ENCODE measurements at regions not wholly inside any gene's neighbourhood (a gene's known extent, or its start where the extent isn't known, plus 50 kb on each side); places are given as distances from the start of the nearest gene placed in this dataset.

DNA sequence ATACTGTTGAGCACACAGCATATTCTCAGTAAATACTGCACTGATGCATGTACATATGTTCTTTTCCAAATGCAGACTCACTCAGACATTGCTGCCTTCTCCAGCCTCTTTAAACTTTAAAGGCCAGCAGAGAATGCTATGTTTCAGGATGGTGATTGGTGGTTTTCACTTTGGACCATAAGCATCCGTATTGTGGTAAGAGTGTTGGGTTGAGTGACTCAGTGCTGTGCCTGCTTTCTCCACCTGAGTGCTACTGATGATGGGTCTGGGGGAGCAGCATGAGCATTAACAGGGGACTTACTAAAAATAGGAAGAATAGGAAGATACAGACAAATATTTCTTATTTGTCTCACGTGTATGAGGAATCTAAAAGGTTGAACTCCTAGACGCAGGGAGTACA is 56.3 kb upstream of the ZNF92 start:
- H3K9me3 Mint-ChIP-seq = no peaks in the 10 kb centered on the region
- no peak overlapping the region for H3K4me3 Mint-ChIP-seq
- peaks cover 21% of the 10 kb centered on the region for H3K36me3 Mint-ChIP-seq (ENCODE audit: low read depth)
- H3K27me3 Mint-ChIP-seq (ENCODE audit: low read depth, poor library complexity) = peaks cover 2% of the 10 kb centered on the region
- TF ChIP-seq, protein P1, sequence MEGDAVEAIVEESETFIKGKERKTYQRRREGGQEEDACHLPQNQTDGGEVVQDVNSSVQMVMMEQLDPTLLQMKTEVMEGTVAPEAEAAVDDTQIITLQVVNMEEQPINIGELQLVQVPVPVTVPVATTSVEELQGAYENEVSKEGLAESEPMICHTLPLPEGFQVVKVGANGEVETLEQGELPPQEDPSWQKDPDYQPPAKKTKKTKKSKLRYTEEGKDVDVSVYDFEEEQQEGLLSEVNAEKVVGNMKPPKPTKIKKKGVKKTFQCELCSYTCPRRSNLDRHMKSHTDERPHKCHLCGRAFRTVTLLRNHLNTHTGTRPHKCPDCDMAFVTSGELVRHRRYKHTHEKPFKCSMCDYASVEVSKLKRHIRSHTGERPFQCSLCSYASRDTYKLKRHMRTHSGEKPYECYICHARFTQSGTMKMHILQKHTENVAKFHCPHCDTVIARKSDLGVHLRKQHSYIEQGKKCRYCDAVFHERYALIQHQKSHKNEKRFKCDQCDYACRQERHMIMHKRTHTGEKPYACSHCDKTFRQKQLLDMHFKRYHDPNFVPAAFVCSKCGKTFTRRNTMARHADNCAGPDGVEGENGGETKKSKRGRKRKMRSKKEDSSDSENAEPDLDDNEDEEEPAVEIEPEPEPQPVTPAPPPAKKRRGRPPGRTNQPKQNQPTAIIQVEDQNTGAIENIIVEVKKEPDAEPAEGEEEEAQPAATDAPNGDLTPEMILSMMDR (IDR thresholded peaks at IDR 0.05) = no peak
- no peak for DNase-seq
- no peak overlapping the region for H3K27ac Mint-ChIP-seq
- no peaks in the 10 kb centered on the region for H3K4me1 Mint-ChIP-seq

- no peaks in the 10 kb centered on the region for H3K27me3 Mint-ChIP-seq (ENCODE audit: low read depth, poor library complexity)
- H3K9me3 Mint-ChIP-seq = no peaks in the 10 kb centered on the region
- TF ChIP-seq, protein P1 (IDR thresholded peaks at IDR 0.05) = no peak
These were observed 62.9 kb upstream of the ZNF92 start for GRCh38 chr7:65310761-65311160.

GRCh38 chr7:65308300-65308678 is 65.4 kb upstream of the ZNF92 start:
- Mint-ChIP-seq H3K27me3 (ENCODE audit: low read depth, poor library complexity) (no peaks in the 10 kb centered on the region), H3K36me3 (ENCODE audit: low read depth) (no peaks in the 10 kb centered on the region), H3K9me3 (no peaks in the 10 kb centered on the region), H3K27ac (no peak overlapping the region), H3K4me1 (peaks cover 18% of the 10 kb centered on the region), H3K4me3 (no peak overlapping the region)
- DNase-seq = no peak
- TF ChIP-seq, protein P1 (IDR thresholded peaks at IDR 0.05) = no peak

More at GRCh38 chr7:65310761-65311160, 62.9 kb upstream of the ZNF92 start:
- Mint-ChIP-seq H3K4me3 (no peak overlapping the region), H3K27ac (peak overlapping the region; percentile 40), H3K4me1 (peaks cover 5% of the 10 kb centered on the region), H3K36me3 (ENCODE audit: low read depth) (peaks cover 6% of the 10 kb centered on the region)
- DNase-seq = no peak

DNA sequence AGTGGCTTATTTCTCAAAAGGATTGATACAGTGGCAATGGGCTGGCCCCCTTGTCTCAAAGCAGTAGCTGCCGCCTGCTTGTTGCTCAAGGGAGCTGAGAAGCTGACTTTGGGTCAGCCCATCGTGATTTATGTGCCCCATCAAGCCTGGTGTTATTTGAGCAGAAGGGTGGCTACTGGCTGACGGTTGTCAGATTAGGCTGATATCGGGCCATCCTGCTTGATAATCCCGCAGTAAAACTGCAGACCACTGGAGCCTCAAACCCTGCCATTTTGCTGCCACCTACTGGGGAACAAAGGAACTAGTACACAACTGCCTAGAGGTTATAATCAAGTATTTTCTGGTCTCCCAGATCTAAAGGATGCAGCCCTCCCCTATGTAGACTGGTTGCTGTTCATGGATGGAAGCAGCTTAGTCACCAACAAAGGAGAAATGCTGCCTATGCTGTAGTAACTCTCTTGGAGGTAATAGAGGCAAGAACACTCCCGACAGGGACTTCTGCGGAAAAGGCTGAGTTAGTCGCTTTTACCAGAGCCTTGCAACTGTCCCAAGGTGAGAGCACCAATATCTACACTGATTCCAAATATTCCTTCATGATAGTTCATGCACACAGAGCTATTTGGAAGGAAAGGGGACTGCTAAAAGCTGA is 65.9 kb upstream of the ZNF92 start:
- TF ChIP-seq, protein P1 (IDR thresholded peaks at IDR 0.05) = peak; percentile 83
- DNase-seq = peak; percentile 72
- Mint-ChIP-seq H3K27me3 (ENCODE audit: low read depth, poor library complexity) (no peaks in the 10 kb centered on the region), H3K36me3 (ENCODE audit: low read depth) (no peaks in the 10 kb centered on the region), H3K4me1 (peaks cover 23% of the 10 kb centered on the region), H3K9me3 (no peaks in the 10 kb centered on the region), H3K4me3 (no peak overlapping the region), H3K27ac (no peak overlapping the region)

DNA sequence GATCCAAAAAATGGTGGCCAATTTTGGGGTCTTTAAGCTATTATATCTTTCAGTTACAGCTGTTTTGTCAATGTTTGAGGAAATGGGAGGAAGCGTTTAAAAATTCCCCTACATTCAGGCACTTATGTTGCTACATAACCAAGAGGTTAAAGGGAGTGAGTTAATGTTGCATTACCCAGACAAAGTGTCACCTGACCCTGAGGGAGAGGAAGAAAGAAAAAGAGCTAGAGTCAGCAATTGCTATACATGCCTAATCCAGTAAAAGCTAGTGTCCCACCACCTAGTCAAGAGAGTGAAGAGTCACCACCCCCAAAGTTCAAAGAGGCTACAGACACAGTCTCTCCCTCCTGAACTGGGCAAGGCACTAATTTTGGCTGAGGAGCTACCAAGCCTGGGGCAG is 69.5 kb upstream of the ZNF92 start:
- no peak overlapping the region for H3K4me3 Mint-ChIP-seq

More for the DNA sequence above, 69.5 kb upstream of the ZNF92 start:
- Mint-ChIP-seq H3K9me3 (no peaks in the 10 kb centered on the region), H3K36me3 (ENCODE audit: low read depth) (no peaks in the 10 kb centered on the region), H3K4me1 (peaks cover 23% of the 10 kb centered on the region), H3K27me3 (ENCODE audit: low read depth, poor library complexity) (no peaks in the 10 kb centered on the region), H3K27ac (no peak overlapping the region)
- TF ChIP-seq, protein P1 (IDR thresholded peaks at IDR 0.05) = no peak
- DNase-seq = no peak

Data from nephron progenitor cell (in vitro differentiated cells).